HepG2 (cell line): ENCODE measurements at regions not wholly inside any gene's neighbourhood (a gene's known extent, or its start where the extent isn't known, plus 50 kb on each side); places are given as distances from the start of the nearest gene placed in this dataset.

Experiments used
- ATAC-seq: fragments of 200-7000 bp; cut with Tn5 transposase; 3 replicates; pipeline ENCODE4 v1.9.1; 2020; ENCODE audit warnings: mild to moderate bottlenecking, moderate library complexity
- BruUV-seq: library from RNA; stranded (reverse); fragments of 400-500 nt; replicated peaks from 2 replicates; lab custom pipeline; 2021; lab: Mats Ljungman, UMichigan
- CTCF ChIA-PET: fragments of 300-600 bp; formaldehyde crosslinking; extraction: SDS; loops from one replicate; lab custom pipeline; 2021; ENCODE audit warnings: low total read pairs, inconsistent platforms, low intra/inter-chr PET ratio; lab: Yijun Ruan, JAX
- POLR2A ChIA-PET: fragments of 350-600 bp; sonication (Branson Sonifier 250); formaldehyde crosslinking; loops from one replicate; lab custom pipeline; 2020; ENCODE audit warnings: antibody characterized with exemption, inconsistent platforms; lab: Yijun Ruan, JAX
- DNase-seq: peaks from one replicate; pipeline ENCODE4 v3.0.0-alpha.2; 2015; ENCODE audit warnings: low spot score
- FAIRE-seq: peaks from 3 replicates; lab custom pipeline; 2011; peaks lifted over from hg19 to GRCh38; lab: Jason Lieb, UNC
- H2AFZ ChIP-seq: one replicate; pipeline ENCODE4 v1.6.1; 2011; ENCODE audit warnings: low read length, inconsistent platforms
- H3K27ac ChIP-seq: fragments of 300-600 bp; 3 replicates; pipeline ENCODE4 v1.8.0; 2011; ENCODE audit warnings: mixed run types, mild to moderate bottlenecking, mixed read lengths, low read length, inconsistent platforms; ENCODE audit not compliant: insufficient read depth; ENCODE audit errors: extremely low read length
- H3K27me3 ChIP-seq, 2 experiments: fragments of 200-600 bp in 1 of 2; 2 replicates in 1 of 2; 3 replicates in 1 of 2; pipeline versions ENCODE4 v1.6.0 to v1.8.0; 2011; ENCODE audit warnings: low read length in 2 of 2, mild to moderate bottlenecking in 2 of 2, moderate library complexity in 2 of 2, inconsistent platforms in 1 of 2; ENCODE audit not compliant: insufficient read depth in 2 of 2, control insufficient read depth in 1 of 2
- H3K36me3 ChIP-seq, 2 experiments: fragments of 200-600 bp in 1 of 2; replicated peaks in 1 of 2; 2 replicates in 1 of 2; 3 replicates in 1 of 2; pipeline versions ENCODE4 v1.5.1 to v1.8.0; 2011; ENCODE audit warnings: low read length in 2 of 2, inconsistent platforms in 1 of 2; ENCODE audit not compliant: insufficient read depth in 2 of 2, control insufficient read depth in 1 of 2
- H3K4me1 ChIP-seq: 2 replicates; pipeline ENCODE4 v1.5.1; 2012; ENCODE audit warnings: low read length, inconsistent platforms; ENCODE audit not compliant: insufficient read depth
- H3K4me2 ChIP-seq: 2 replicates; pipeline ENCODE4 v1.6.0; 2011; ENCODE audit warnings: low read depth, low read length, inconsistent platforms
- H3K4me3 ChIP-seq, 3 experiments: fragments of 200-600 bp in 1 of 3; sonication (generic), shearing (Covaris generic) in 1 of 3; replicated peaks in 1 of 3; 2 replicates each; pipeline ENCODE4 v1.5.1; 2011 to 2016; ENCODE audit warnings: low read length in 3 of 3, inconsistent platforms in 2 of 3, low read depth in 2 of 3, mild to moderate bottlenecking in 2 of 3, control low read depth in 1 of 3, mixed read lengths in 1 of 3; ENCODE audit not compliant: insufficient read depth in 1 of 3
- H3K79me2 ChIP-seq: one replicate; pipeline ENCODE4 v1.6.1; 2011; ENCODE audit warnings: low read length, inconsistent platforms; ENCODE audit not compliant: insufficient read depth
- H3K9ac ChIP-seq: 2 replicates; pipeline ENCODE4 v1.6.0; 2011; ENCODE audit warnings: mild to moderate bottlenecking, low read depth, low read length, inconsistent platforms; ENCODE audit not compliant: insufficient read depth
- H3K9me3 ChIP-seq: 2 replicates; pipeline ENCODE4 v1.5.1; 2012; ENCODE audit warnings: mild to moderate bottlenecking, low read length
- H4K20me1 ChIP-seq: 2 replicates; pipeline ENCODE4 v1.6.0; 2011; ENCODE audit warnings: inconsistent platforms, mild to moderate bottlenecking, low read length, moderate library complexity; ENCODE audit not compliant: insufficient read depth
- ELF4 ChIP-seq: sonication (generic); formaldehyde crosslinking; IDR thresholded peaks from 2 replicates; pipeline ENCODE4 v1.5.0; 2020; ENCODE audit warnings: missing genetic modification reagents, mild to moderate bottlenecking, moderate library complexity, borderline replicate concordance
- GATAD2A ChIP-seq: IDR thresholded peaks from 2 replicates; pipeline ENCODE4 v1.6.1; 2016
- JUND ChIP-seq: sonication (generic); formaldehyde crosslinking; IDR thresholded peaks from 2 replicates; pipeline ENCODE4 v1.8.0; 2022; ENCODE audit warnings: mild to moderate bottlenecking, missing genetic modification reagents
- SIN3A ChIP-seq: IDR thresholded peaks from 2 replicates; pipeline ENCODE4 v1.6.1; 2011; ENCODE audit warnings: low read depth, mild to moderate bottlenecking, control low read depth, low read length, borderline replicate concordance
- SNAPC2 ChIP-seq: sonication (generic); formaldehyde crosslinking; IDR thresholded peaks from 2 replicates; pipeline ENCODE4 v1.8.1; 2022; ENCODE audit warnings: mild to moderate bottlenecking, missing genetic modification reagents
- ZNF251 ChIP-seq: sonication (generic); formaldehyde crosslinking; IDR thresholded peaks from 2 replicates; pipeline ENCODE4 v1.9.0; 2021; ENCODE audit warnings: mild to moderate bottlenecking, missing genetic modification reagents
- ZNF30 ChIP-seq: sonication (generic); formaldehyde crosslinking; IDR thresholded peaks from 2 replicates; pipeline ENCODE4 v1.5.0; 2020; ENCODE audit warnings: mild to moderate bottlenecking, missing genetic modification reagents
- ZNF501 ChIP-seq: sonication (generic); formaldehyde crosslinking; IDR thresholded peaks from 2 replicates; pipeline ENCODE4 v1.5.1; 2020; ENCODE audit warnings: mild to moderate bottlenecking, moderate library complexity, missing genetic modification reagents
- ZNF510 ChIP-seq: sonication (generic); formaldehyde crosslinking; IDR thresholded peaks from 2 replicates; pipeline ENCODE4 v1.4.0; 2020; ENCODE audit warnings: low read depth, mild to moderate bottlenecking, missing genetic modification reagents
- ZNF563 ChIP-seq: sonication (generic); formaldehyde crosslinking; IDR thresholded peaks from 2 replicates; pipeline ENCODE4 v1.8.0; 2022; ENCODE audit warnings: mild to moderate bottlenecking, moderate library complexity, missing genetic modification reagents
- WGBS: methylation state at CpG from one replicate; pipeline ENCODE4 v1.1.6; 2017; ENCODE audit warnings: low lambda C conversion rate; 5-methylcytosine and 5-hydroxymethylcytosine counted together
- in situ Hi-C: cut with HindIII; loops from 2 replicates; pipeline ENCODE4 v1.10.0; 2017; ENCODE audit warnings: low pct_unique_long_range_greater_than_20kb; ENCODE audit not compliant: extremely low pct_ligation_motif_present
- intact Hi-C: fragments of 100-400 bp; cut with micrococcal nuclease; formaldehyde crosslinking; loops from one replicate; pipeline ENCODE4 v1.10.0; 2022; ENCODE audit not compliant: unreplicated experiment
- TF ChIP-seq, protein P1 (sequence below): sonication (generic); formaldehyde crosslinking; IDR thresholded peaks from 2 replicates; pipeline ENCODE4 v1.4.0; 2020; ENCODE audit warnings: missing genetic modification reagents, borderline replicate concordance
- TF ChIP-seq, protein P2 (sequence below): sonication (generic); formaldehyde crosslinking; conservative IDR thresholded peaks from 2 replicates; pipeline ENCODE4 v1.8.0; 2022; ENCODE audit warnings: mild to moderate bottlenecking, moderate library complexity, missing genetic modification reagents
- TF ChIP-seq, protein P3 (sequence below): fragments of 450-650 bp; IDR thresholded peaks from 2 replicates; pipeline ENCODE4 v1.6.1; 2017
- TF ChIP-seq, protein P4 (sequence below): IDR thresholded peaks from 2 replicates; pipeline ENCODE4 v1.6.1; 2016

DNA sequence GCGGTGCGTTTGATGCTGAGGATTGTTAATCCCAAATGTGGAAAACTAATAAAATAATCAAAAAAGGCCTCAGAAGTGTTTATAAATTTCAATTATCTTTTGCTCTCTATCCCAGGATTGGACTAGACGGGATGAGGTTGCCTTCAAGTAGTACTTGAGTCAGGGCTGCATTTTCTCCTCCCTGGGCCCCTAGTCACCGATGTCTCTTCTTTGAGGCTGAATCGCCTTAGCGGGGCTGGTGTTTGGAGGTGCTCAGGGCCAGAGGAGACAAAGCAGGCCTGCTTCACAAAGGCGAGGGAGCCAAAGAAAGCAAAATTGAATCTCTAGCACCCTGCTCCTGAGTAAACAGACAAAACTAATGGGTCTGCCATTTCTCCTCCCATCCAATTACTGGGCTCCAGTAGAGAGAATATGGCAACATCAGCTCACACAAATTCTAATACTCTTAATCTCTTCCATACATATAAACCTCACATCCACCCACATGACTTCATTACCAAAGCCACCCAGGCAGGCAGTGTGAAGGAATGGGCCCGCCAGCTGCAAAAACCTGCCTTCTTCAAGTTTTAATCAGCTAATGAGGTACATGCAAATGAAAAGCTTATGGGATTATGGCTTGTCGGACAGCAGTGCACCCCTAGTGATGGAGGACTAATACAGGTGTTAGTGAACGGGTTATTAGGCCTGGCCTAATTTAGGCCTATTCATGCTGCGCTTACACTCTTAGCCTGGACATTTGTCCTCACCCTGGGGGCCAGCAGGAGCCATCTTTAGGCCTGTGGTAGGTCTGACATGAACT lies 52.7 kb upstream of the HTATIP2 start:
- DNase-seq = no peak
- Histone ChIP-seq H3K79me2 (no peaks in the 10 kb centered on the region), H3K9ac (no peak overlapping the region), H3K36me3 (no peaks in the 10 kb centered on the region), H3K9me3 (no peaks in the 10 kb centered on the region), H2AFZ (no peak overlapping the region), H3K4me2 (no peak overlapping the region), H3K4me3 (no peak overlapping the region), H3K4me1 (no peaks in the 10 kb centered on the region), H4K20me1 (no peaks in the 10 kb centered on the region), H3K27me3 (peaks cover 0 to 24% of the 10 kb centered on the region in 2 experiments; a peak in 2 of 5 replicates), H3K27ac (no peak overlapping the region)
- TF ChIP-seq ZNF251 (CRISPR knock-in tag) = no peak
- TF ChIP-seq, protein P1, sequence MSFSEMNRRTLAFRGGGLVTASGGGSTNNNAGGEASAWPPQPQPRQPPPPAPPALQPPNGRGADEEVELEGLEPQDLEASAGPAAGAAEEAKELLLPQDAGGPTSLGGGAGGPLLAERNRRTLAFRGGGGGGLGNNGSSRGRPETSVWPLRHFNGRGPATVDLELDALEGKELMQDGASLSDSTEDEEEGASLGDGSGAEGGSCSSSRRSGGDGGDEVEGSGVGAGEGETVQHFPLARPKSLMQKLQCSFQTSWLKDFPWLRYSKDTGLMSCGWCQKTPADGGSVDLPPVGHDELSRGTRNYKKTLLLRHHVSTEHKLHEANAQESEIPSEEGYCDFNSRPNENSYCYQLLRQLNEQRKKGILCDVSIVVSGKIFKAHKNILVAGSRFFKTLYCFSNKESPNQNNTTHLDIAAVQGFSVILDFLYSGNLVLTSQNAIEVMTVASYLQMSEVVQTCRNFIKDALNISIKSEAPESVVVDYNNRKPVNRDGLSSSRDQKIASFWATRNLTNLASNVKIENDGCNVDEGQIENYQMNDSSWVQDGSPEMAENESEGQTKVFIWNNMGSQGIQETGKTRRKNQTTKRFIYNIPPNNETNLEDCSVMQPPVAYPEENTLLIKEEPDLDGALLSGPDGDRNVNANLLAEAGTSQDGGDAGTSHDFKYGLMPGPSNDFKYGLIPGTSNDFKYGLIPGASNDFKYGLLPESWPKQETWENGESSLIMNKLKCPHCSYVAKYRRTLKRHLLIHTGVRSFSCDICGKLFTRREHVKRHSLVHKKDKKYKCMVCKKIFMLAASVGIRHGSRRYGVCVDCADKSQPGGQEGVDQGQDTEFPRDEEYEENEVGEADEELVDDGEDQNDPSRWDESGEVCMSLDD = no peak
- TF ChIP-seq, protein P2, sequence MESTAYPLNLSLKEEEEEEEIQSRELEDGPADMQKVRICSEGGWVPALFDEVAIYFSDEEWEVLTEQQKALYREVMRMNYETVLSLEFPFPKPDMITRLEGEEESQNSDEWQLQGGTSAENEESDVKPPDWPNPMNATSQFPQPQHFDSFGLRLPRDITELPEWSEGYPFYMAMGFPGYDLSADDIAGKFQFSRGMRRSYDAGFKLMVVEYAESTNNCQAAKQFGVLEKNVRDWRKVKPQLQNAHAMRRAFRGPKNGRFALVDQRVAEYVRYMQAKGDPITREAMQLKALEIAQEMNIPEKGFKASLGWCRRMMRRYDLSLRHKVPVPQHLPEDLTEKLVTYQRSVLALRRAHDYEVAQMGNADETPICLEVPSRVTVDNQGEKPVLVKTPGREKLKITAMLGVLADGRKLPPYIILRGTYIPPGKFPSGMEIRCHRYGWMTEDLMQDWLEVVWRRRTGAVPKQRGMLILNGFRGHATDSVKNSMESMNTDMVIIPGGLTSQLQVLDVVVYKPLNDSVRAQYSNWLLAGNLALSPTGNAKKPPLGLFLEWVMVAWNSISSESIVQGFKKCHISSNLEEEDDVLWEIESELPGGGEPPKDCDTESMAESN (CRISPR knock-in tag) = no peak
- no peak for TF ChIP-seq ZNF30 (CRISPR knock-in tag)
- TF ChIP-seq SNAPC2 (CRISPR knock-in tag) = no peak
- TF ChIP-seq, protein P3, sequence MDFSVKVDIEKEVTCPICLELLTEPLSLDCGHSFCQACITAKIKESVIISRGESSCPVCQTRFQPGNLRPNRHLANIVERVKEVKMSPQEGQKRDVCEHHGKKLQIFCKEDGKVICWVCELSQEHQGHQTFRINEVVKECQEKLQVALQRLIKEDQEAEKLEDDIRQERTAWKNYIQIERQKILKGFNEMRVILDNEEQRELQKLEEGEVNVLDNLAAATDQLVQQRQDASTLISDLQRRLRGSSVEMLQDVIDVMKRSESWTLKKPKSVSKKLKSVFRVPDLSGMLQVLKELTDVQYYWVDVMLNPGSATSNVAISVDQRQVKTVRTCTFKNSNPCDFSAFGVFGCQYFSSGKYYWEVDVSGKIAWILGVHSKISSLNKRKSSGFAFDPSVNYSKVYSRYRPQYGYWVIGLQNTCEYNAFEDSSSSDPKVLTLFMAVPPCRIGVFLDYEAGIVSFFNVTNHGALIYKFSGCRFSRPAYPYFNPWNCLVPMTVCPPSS = no peak
- TF ChIP-seq JUND (CRISPR knock-in tag) = no peak
- no peak for TF ChIP-seq GATAD2A
- TF ChIP-seq ZNF563 (CRISPR knock-in tag) = no peak
- TF ChIP-seq, protein P4, sequence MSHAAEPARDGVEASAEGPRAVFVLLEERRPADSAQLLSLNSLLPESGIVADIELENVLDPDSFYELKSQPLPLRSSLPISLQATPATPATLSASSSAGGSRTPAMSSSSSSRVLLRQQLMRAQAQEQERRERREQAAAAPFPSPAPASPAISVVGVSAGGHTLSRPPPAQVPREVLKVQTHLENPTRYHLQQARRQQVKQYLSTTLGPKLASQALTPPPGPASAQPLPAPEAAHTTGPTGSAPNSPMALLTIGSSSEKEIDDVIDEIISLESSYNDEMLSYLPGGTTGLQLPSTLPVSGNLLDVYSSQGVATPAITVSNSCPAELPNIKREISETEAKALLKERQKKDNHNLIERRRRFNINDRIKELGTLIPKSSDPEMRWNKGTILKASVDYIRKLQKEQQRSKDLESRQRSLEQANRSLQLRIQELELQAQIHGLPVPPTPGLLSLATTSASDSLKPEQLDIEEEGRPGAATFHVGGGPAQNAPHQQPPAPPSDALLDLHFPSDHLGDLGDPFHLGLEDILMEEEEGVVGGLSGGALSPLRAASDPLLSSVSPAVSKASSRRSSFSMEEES (CRISPR knock-in tag) = no peak
- no peak for TF ChIP-seq ZNF510 (CRISPR knock-in tag)
- no peak for TF ChIP-seq ELF4 (CRISPR knock-in tag)
- no peak for TF ChIP-seq ZNF501 (CRISPR knock-in tag)
- no peak for TF ChIP-seq SIN3A
- POLR2A ChIA-PET = no interaction called here
- BruUV-seq = no TSS peak
- in situ Hi-C loops = no loop called here
- CTCF ChIA-PET = no interaction called here
- ATAC-seq = no peak
- 43% methylated on average over 10 of the region's 11 CpGs for WGBS
- intact Hi-C loops = no loop called here
- FAIRE-seq = no peak
